ENCODE measurements at regions not wholly inside any gene's neighbourhood (a gene's known extent, or its start where the extent isn't known, plus 50 kb on each side); places are given as distances from the start of the nearest gene placed in this dataset.

DNA sequence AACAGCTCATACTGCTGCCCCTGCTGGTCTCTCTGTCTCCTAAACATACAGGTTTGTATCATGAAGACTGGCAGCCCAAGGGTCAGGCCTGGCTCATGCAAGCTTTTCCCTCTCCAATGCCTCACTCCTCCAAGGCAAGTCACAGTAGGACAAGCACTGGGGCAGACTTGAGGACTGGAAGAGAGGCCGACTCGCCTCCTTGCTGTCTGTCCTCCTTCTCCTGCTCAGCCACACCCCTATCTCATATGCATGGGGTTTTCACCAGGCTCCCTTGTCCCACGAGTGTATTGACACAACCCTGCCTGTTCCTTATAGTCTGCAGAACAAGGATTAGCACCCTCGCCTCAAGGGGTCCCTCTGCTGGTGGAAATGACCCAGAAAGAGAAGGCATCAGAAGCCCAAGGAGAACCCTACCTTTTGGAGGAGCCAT, 223.7 kb downstream of the SOX11 start:
- DNase-seq (ENCODE audit: low spot score), result no peak

- DNase-seq (ENCODE audit: low spot score), result no peak
These were observed 229.0 kb downstream of the SOX11 start for GRCh38 chr2:5921081-5921642.

GRCh38 chr2:5923957-5924945, 232.1 kb downstream of the SOX11 start:
- no peak for DNase-seq (ENCODE audit: low spot score)

DNA sequence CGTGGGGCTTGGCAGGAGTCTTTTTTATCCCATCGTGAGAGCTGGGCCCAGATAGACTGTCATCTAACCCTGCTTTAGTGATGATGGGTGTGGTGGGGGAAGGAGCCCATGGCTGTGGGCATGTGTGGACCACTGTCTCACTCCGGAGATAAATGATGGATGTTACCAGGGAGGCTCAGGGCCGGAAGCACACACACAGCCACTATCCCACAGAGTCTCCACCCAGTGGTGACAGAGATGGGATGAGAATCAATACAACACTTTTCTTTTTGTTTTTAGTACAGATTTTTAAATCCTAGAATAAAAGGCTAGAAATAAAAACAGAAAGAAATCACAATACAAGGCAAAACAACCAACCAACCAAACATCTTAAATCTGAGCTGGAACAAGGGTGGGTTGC, 233.4 kb downstream of the SOX11 start:
- DNase-seq (ENCODE audit: low spot score), result no peak

- DNase-seq (ENCODE audit: low spot score), result no peak
These were observed 234.8 kb downstream of the SOX11 start for GRCh38 chr2:5926871-5927512.

DNA sequence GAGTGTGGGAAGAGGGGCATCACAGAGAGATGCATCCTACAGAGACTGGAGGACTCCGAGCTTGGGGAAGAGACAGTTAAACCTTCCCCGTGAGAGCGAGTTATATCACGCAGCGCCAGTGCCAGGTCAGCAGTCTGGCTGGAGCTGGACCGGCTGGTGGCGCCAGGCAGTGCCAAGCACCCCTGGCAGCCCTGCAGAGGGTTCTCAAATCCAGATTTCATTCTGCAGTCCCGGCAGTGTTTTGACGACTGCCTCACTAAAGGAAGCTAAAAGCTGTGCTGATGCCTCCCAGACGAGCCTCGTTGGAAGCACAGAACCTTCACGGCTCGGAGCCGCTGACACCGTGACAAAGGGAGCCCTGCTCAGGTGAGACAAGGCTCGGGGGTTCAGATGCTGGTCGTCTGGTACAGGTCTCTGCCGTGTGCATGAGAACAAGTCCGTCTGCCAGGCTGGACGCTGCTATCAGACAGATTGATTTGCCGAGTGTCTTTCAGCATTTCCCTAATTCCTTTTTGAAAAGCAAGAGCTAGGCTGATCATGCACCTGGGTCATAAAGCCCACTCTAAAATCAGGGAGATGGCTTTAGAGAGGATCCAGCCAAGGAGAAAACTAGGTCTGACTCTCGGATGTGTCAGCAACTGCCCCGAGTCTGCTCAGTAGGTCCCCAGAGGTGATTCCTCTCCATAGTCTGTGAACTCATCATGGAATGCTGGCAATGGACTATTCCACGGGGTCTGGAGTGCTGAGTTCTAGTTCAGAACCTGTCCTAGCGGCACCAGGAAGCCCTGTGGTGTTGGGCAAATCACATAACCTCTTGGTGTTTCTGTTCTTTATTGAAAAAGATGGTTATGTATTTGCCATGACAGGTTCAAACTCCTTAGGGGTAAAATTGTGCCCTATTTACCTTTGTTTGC, 240.6 kb downstream of the SOX11 start:
- DNase-seq (ENCODE audit: low spot score), result no peak

DNA sequence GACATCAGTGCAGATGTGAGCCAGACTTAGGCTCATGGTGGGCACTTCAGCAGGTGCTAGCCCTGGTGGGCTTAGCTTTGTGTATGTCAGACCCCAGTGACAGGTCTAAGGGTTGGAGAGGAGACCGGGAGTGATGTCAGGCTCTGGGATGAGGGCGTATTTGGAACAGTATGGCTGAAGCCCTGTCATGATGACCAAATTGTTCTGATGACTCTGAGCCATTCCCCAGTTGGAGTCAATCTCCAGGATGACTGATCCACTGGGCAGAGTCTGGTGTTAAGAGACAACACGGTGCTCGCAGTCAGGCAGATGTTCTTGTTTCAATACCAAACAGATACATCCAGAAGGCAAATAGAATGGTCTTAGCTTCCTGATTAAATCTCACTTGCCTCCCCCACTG, 241.5 kb downstream of the SOX11 start:
- no peak for DNase-seq (ENCODE audit: low spot score)

DNA sequence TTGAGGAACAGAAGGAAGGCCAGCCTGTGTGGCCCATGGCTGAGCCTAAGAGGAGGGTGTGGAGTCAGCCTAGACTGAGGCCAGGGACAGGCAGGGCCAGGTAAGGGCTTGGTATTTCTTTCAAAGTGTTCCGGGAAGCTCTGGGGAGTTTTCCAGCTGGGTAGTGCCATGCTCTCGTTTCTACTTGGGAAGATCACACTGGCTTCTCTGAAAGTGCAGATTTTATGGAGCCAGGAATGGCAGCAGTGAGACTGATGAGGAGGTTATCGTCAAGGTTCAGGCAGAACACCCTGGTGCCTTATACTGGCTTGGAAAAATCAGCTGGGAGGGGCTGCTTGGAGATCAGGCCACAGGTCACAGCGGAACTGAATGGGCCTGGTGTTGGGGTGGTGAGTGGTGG, 245.1 kb downstream of the SOX11 start:
- no peak for DNase-seq (ENCODE audit: low spot score)

DNA sequence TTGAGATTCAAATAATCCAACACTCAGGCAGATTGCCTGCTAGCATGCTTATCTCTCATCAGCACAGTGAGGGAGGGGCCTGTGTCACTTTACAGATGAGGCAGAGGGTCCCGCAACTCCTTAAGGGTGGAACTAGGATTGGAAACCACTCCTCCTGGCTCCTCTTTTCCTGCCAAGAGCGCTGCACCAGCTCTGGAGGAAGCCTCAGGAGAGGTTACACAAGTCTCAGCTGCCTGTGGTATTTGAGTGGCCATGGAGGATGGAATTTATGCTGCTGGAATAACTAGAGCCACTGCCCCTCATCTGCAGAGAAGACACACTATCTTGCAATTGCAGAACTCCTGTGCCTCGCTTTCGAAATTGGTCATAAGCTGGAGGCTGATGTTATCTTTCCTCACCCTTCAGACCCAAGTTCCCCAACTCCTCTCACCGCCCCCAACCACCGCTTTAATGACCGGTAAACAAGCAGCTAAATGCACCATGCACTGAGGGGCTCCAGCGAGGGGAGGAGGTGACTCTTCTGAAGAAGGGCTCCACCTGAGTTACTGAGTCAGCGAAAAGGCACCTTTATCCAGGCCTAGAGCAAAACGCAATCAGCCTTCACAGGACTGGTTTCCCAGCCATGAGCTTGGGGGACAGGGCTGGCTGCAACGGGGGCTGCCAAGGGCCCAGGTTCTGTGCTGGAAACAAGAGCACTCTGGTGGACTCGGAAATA, 245.8 kb downstream of the SOX11 start:
- no peak for DNase-seq (ENCODE audit: low spot score)

- DNase-seq (ENCODE audit: low spot score), result no peak
These were observed 246.3 kb downstream of the SOX11 start for GRCh38 chr2:5938566-5938896.

- DNase-seq (ENCODE audit: low spot score), result no peak
These were observed 247.4 kb downstream of the SOX11 start for GRCh38 chr2:5939553-5939952.

DNA sequence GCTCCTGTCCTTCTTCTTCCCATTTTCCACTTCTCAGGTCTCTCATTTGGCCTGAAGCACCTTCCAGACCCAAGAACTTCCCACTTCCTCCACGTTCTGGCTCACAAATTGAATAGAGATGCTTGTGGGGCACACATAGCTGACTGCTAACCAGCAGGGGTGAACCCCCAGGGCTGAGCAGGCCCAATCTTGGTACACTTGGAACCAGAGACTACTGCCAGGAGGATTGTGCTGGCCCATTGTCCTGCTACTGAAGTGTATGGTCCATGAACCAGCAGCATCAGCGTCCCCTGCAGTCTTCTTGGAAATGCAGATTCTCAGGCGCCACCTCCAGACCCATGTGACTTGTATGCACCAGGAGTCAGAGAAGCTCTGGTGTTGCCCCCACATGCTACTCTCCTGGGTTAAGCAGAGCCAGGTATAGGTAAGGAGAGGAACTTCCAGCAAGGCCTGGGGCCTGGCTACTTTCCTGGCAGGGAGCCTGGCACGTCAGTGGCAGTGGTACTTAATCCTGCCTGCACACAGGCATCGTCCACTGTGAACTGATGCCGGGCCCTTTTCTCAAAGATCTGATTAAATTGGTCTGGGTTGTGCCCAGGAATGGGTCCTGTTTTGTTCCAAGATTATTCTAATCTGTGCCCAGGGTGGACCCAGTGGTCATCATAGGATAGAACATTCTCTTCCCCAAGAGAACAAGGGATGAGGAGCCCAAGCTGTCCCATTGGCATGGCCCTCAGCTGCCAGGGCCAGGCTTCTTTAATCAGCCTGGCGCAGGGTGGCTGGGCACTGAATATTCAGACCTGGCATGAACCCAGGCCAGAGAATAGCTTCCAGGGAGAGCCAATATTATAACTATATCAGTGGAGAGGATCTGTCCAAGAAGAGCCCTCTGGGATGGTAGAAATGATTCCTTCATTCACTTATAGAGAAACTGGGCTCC, 248.7 kb downstream of the SOX11 start:
- no peak for DNase-seq (ENCODE audit: low spot score)

GRCh38 chr2:5942204-5942603, 250.0 kb downstream of the SOX11 start:
- DNase-seq (ENCODE audit: low spot score), result no peak

DNA sequence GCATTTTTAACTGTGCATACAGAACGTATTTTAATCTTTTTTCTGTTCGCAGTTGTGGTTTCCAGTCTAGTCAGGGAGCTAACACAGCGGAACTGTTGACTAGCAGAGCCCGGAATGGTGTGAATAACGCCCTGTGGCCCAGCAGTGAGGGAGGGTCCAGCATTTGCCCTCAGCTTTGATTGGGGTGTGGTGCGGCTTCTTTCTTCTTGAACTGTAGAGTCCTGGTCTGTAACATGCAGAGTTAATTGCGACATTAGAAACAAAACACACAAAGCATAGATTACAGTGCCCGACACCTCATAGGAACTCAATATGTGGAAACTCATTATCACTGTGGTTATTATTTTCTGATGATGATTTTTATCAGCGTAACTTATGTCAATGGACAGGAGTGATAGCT, 253.6 kb downstream of the SOX11 start:
- no peak for DNase-seq (ENCODE audit: low spot score)

GRCh38 chr2:5946225-5947115, 254.3 kb downstream of the SOX11 start:
- DNase-seq (ENCODE audit: low spot score), result no peak

GRCh38 chr2:5950736-5951135, 258.6 kb downstream of the SOX11 start:
- DNase-seq (ENCODE audit: low spot score), result no peak

DNA sequence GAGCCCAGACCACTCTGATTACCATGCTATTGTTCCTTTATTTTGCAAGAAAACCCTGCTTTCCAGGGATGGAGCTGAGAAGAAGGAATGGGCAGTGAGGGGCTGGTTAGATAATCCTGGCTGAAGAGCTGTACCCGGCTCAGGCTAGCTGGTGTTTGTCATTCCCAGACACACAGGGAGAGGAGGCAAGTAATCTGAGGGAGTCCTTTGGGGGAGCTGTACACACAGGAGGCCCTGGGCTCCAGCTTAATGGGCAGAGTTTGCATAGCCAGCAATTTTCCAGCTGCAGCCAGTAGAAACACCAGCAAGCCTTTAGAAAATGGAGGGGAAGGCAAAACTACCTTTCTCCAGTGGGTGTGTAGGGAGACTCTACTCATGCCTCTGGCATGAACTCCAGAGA, 259.3 kb downstream of the SOX11 start:
- no peak for DNase-seq (ENCODE audit: low spot score)

GRCh38 chr2:5953525-5953924, 261.3 kb downstream of the SOX11 start:
- no peak for DNase-seq (ENCODE audit: low spot score)

DNA sequence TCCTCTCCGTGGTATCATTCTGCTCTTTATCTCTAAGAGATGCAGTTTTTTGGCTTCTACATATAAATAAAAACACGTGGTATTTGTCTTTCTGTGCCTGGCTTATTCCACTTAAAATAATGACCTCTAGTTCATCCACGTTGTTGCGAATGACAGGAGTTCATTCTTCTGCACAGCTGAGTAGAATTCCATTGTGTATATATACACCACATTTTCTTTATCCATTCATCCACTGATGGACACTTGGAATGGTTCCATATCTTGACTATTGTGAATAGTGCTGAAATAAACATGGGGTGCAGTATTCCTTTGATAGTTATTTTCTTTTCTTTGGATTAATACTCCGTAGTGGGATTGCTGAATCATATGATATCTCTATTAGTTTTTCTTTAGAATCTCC, 262.3 kb downstream of the SOX11 start:
- DNase-seq (ENCODE audit: low spot score), result no peak

Data from CD4-positive, alpha-beta T cell treated with Interleukin-6 at 100 ng/mL for 8 hours (primary cell).